ENCODE measurements at regions not wholly inside any gene's neighbourhood (a gene's known extent, or its start where the extent isn't known, plus 50 kb on each side); places are given as distances from the start of the nearest gene placed in this dataset.

DNA sequence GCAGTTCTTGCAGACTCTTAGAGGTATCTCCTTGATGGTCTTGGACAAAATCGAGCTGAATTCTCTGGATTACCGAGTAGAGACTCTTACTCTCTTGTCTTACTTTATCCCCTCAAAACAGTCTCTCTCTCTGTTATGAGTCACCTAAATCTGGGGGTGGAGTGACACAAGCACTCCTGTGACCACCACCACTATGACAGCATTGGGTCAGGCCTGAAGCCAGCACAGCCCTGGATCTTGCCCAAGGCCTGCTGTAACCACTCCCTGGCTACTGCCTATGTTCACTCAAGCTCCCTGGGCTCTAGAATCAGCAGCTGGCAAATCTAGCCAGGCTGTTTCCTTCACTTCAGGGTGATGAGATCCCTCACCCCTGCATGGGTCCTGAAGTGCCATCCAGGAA, 662.5 kb downstream of the LUZP2 start:
- H3K27me3 Mint-ChIP-seq: no peaks in the 10 kb centered on the region
- H3K9me3 Mint-ChIP-seq: peaks cover 10% of the 10 kb centered on the region
- no peak for DNase-seq
- no peaks in the 10 kb centered on the region for H3K4me1 Mint-ChIP-seq
- no peaks in the 10 kb centered on the region for H3K36me3 Mint-ChIP-seq
- no peak overlapping the region for H3K4me3 Mint-ChIP-seq
- H3K27ac Mint-ChIP-seq: no peak overlapping the region

DNA sequence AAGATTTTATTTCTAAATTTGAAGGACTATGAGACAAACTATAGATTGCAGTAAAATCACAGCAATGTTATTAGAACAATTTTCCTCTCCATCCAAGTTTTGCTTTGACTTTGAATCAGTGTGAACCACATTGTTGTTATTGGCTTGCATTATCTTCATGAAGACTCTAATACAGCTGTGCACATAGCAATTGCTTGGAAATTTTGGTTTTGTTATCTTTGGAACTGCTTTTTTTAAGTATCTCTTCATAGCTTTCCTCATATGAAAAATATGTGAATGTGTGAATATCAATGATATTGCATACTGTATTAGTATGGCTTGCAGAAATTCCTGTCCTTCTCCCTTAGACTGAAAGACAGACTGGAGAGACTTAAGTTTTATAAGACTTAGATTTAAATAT, 666.6 kb downstream of the LUZP2 start:
- Mint-ChIP-seq H3K9me3 (peaks cover 11% of the 10 kb centered on the region), H3K4me3 (no peak overlapping the region), H3K36me3 (no peaks in the 10 kb centered on the region), H3K27ac (no peak overlapping the region), H3K4me1 (no peaks in the 10 kb centered on the region), H3K27me3 (no peaks in the 10 kb centered on the region)
- no peak for DNase-seq

DNA sequence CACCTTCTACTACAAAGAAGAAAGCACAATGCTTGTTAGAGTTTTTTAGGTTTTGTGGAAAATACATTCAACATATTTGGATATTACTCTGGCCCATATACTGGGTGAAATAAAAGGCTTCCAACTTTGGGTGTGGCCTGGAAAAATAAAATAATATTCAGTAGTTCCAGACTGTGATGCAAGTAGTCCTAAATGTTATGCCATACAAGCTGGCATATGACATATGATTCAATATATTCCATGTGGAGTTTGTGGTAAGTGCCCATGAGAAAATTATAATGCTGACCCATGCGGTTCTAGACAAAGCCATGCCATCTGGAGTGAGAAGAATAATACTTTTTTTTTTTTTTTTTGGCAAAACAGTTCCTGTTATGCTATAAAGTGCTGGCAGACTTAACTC, 683.3 kb downstream of the LUZP2 start:
- Mint-ChIP-seq H3K9me3 (peaks cover 8% of the 10 kb centered on the region), H3K36me3 (no peaks in the 10 kb centered on the region), H3K4me3 (no peak overlapping the region), H3K4me1 (no peaks in the 10 kb centered on the region), H3K27ac (no peak overlapping the region), H3K27me3 (no peaks in the 10 kb centered on the region)
- no peak for DNase-seq

DNA sequence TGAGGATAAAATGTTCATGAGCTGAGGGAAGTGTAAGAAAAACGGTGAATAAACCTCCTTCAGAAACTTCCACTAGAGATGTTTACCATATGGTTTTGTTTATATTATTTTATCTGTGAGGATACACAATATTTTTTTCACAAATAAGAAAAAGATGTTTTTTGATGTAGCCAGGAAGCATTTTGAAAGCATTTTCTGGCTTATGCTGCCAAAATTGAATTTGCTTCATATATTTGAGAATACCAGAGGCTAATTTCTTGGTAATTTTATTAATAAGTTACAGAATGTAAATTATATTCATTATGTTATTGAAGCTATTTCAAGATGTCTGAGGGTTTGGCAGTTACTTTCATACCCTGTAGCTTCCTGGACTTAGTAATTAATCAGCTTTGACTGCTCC, 686.6 kb downstream of the LUZP2 start:
- no peaks in the 10 kb centered on the region for H3K27me3 Mint-ChIP-seq
- H3K9me3 Mint-ChIP-seq: peaks cover 1% of the 10 kb centered on the region
- no peaks in the 10 kb centered on the region for H3K4me1 Mint-ChIP-seq
- H3K4me3 Mint-ChIP-seq: no peak overlapping the region
- no peak overlapping the region for H3K27ac Mint-ChIP-seq
- H3K36me3 Mint-ChIP-seq: no peaks in the 10 kb centered on the region
- no peak for DNase-seq

DNA sequence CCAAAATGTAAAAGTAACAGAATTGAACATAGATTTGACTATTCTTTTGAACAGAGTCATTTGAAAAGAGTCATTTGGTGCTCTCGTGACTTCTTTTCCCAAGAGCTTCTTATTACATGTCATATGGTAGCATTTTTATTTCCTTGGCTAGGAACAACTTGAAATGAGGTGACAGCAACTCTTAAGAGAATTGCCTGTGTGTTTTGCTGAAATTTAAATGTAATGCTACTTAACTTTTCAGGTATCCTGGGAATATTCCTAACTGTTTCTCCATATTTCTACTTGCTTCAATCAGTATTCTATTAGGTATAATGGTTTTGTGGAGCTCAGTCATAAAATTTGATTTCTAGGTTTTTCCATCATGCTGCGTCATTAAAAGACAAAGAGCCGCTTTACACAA, 700.7 kb downstream of the LUZP2 start:
- H3K4me1 Mint-ChIP-seq: no peaks in the 10 kb centered on the region
- DNase-seq: no peak
- no peaks in the 10 kb centered on the region for H3K36me3 Mint-ChIP-seq
- peaks cover 7% of the 10 kb centered on the region for H3K9me3 Mint-ChIP-seq
- no peaks in the 10 kb centered on the region for H3K27me3 Mint-ChIP-seq
- no peak overlapping the region for H3K27ac Mint-ChIP-seq
- H3K4me3 Mint-ChIP-seq: no peak overlapping the region

DNA sequence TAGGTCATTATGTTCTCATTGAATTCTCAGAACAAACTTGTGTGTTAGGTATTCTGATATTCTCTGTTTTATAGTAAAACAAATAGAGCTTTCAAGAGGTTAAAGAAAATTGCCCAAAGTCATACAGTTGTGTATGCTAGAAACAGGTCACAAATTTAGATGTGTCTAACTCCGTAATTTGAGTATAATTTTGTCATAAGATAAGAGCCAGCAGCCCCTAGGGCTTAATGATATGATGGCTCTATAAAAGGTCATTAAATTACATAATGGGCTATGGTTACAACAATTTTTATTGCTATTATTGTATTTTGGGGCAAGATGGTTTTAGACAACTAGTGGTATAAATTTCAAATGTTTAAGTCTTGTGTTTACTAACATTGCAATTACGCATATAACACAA, 701.9 kb downstream of the LUZP2 start:
- Mint-ChIP-seq H3K9me3 (peaks cover 7% of the 10 kb centered on the region), H3K36me3 (no peaks in the 10 kb centered on the region), H3K4me3 (no peak overlapping the region), H3K27me3 (no peaks in the 10 kb centered on the region), H3K4me1 (no peaks in the 10 kb centered on the region), H3K27ac (no peak overlapping the region)
- no peak for DNase-seq

DNA sequence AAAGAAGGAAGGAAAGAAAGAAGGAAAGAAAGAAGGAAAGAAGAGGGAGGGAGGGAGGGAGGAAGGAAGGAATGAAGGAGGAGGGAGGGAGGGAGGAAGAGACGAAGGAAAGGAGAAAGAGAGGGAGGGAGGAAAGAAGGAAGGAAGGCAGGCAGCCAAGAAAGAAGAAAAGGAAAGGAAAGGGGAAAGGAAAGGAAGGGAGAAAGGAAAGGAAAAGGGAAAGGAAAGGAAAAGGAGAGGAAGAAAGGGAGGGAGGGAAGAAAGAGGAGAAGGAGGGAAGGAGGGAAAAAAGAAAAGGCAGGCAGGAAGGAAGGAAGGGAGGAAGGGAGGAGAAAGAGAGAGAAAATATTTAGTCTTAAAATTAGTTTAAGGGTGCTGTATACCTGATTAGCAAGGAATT, 704.1 kb downstream of the LUZP2 start:
- H3K4me1 Mint-ChIP-seq: no peaks in the 10 kb centered on the region
- no peaks in the 10 kb centered on the region for H3K36me3 Mint-ChIP-seq
- H3K27me3 Mint-ChIP-seq: no peaks in the 10 kb centered on the region
- no peak overlapping the region for H3K27ac Mint-ChIP-seq
- no peak overlapping the region for H3K4me3 Mint-ChIP-seq
- DNase-seq: no peak
- H3K9me3 Mint-ChIP-seq: peaks cover 9% of the 10 kb centered on the region

DNA sequence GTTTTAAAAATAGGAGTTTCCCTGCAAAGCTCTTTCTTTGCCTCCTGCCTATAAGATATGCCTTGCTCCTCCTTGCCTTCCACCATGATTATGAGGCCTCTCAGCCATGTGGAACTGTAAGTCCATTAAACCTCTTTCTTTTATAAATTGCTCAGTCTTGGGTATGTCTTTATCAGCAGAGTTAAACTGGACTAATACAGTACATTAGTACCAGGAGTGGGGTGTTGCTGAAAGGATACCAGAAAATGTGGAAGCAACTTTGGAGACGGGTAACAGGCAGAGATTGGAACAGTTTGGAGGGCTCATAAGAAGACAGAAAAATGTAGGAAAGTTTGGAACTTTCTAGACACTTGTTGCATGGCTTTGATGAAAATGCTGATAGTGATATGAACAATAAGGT, 709.9 kb downstream of the LUZP2 start:
- peaks cover 8% of the 10 kb centered on the region for H3K9me3 Mint-ChIP-seq
- DNase-seq: no peak
- H3K4me1 Mint-ChIP-seq: no peaks in the 10 kb centered on the region
- H3K36me3 Mint-ChIP-seq: no peaks in the 10 kb centered on the region
- H3K27me3 Mint-ChIP-seq: no peaks in the 10 kb centered on the region
- H3K27ac Mint-ChIP-seq: no peak overlapping the region
- no peak overlapping the region for H3K4me3 Mint-ChIP-seq

DNA sequence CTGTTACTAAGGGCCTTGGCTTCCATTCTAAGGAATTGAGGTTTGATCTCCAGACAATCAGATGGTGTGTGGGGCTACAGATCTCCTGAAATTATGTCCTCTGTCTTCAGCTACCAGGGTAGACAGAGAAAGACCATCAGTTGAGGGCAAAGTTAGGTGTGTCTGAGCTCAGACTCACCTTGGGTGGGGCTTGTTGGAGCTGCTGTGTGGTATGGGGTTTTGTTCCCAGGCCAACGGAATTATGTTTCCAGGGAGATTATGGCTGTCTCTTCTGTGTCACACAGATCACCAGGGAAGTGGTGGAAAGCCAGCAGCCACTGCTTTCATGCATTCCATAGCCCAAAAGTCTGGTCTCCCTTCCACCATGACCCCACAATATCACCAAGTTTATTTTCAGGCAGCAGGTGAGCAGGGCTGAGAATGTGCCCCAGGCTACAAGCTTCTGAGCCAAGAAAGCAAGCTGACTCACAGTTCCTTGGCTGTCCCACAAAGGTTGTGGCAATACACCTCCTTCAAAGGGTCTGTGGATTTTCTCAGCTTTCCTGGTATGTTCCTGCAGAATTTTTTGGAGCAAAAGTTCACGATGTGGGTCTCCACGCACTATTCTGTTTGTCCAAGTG, 714.9 kb downstream of the LUZP2 start:
- Mint-ChIP-seq H3K9me3 (peaks cover 8% of the 10 kb centered on the region), H3K36me3 (no peaks in the 10 kb centered on the region), H3K27me3 (no peaks in the 10 kb centered on the region), H3K4me1 (no peaks in the 10 kb centered on the region), H3K4me3 (no peak overlapping the region), H3K27ac (no peak overlapping the region)
- no peak for DNase-seq

DNA sequence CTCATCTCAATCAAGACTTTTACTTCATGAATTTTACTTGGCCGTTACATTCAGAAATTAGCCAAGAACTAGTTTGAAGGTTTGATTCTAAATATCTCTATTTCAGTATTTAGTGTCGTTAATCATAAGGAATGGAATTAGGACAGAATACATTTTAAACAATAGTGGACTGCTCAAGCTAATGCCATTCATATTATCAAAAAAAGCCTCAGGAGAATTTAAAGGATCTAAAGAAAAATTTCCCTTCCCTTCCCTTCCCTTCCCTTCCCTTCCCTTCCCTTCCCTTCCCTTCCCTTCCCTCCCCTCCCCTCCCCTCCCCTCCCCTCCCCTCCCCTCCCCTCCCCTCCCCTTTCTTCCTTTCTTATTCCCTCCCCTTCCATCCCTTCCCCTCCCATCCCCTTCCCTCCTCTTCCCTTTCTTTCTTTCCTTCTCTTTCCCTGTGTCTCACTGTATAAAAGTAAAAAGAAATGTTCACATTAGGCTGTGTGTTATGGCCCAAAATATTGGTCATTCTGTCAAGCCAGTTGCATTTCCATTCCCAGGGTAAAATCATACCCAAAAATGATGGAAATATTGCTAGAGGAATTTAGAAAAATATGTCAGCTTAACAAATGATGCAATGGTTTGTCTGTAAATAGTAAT, 717.8 kb downstream of the LUZP2 start:
- Mint-ChIP-seq H3K9me3 (peaks cover 5% of the 10 kb centered on the region), H3K4me1 (no peaks in the 10 kb centered on the region), H3K27me3 (no peaks in the 10 kb centered on the region), H3K27ac (no peak overlapping the region), H3K36me3 (no peaks in the 10 kb centered on the region), H3K4me3 (no peak overlapping the region)
- no peak for DNase-seq

DNA sequence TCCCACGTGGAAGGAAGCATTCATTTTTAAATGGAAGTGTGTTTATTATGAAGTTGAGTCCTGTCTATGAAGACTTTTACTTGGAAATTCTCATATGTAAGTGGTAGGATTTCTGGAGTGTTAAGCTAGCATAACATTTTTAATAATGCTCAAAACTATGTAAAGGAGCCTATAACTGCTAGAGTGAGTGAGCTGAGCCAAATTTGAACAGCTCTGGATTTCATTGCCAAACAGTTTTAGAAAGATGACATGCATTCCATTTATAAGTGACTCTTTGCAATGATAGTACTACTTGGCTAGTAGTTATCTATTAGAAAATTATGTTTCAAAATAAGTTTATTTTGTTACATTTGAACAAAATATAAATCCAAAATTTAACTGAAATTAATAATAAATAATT, 721.2 kb downstream of the LUZP2 start:
- DNase-seq: no peak

DNA sequence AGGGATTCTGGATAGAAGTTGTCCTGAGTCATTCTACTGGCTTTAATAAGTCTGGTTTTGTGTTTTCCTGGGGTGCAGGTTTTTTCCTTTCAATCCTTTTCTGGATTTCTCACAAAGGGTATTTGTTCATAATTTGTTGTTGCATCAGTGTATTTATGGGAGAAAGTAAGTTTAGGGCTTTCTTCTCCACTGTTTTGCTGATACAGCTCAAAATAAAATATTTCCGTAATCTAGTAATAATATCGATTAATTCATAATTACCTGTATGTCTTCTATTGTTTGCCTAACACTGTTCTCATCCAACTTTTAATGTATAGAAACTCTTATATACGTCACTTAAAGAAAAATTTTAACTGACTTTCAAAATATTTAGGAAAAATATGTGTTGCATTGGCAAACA, 728.2 kb downstream of the LUZP2 start:
- no peak for DNase-seq
- peaks cover 11% of the 10 kb centered on the region for H3K9me3 Mint-ChIP-seq
- H3K27ac Mint-ChIP-seq: no peak overlapping the region
- H3K4me1 Mint-ChIP-seq: no peaks in the 10 kb centered on the region
- H3K4me3 Mint-ChIP-seq: no peak overlapping the region
- H3K36me3 Mint-ChIP-seq: no peaks in the 10 kb centered on the region
- H3K27me3 Mint-ChIP-seq: no peaks in the 10 kb centered on the region

More for the DNA sequence above, 721.2 kb downstream of the LUZP2 start:
- H3K36me3 Mint-ChIP-seq: no peaks in the 10 kb centered on the region
- no peak overlapping the region for H3K27ac Mint-ChIP-seq
- H3K4me3 Mint-ChIP-seq: no peak overlapping the region
- H3K27me3 Mint-ChIP-seq: no peaks in the 10 kb centered on the region
- H3K9me3 Mint-ChIP-seq: peaks cover 4% of the 10 kb centered on the region
- no peaks in the 10 kb centered on the region for H3K4me1 Mint-ChIP-seq

DNA sequence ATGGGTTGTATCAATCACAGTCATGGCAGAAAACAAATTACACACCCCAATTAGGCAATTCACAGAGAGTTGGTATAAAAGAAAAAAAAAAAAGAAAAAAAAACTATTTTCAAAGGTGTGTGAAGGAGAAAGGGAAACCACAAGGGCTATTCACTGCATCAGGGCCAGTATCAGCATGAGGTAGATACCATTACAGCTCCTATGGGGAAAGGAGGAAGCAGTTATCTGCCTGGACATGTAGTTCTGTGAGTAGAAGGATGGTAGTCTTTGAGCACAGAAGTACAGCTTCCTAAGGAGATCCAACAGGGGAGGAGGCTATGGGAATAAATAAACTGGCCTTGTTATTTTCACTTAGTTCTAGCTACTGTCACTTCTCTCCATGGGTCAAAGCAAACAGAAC, 746.1 kb downstream of the LUZP2 start:
- DNase-seq: no peak
- H3K9me3 Mint-ChIP-seq: peaks cover 3% of the 10 kb centered on the region
- no peak overlapping the region for H3K27ac Mint-ChIP-seq
- H3K27me3 Mint-ChIP-seq: no peaks in the 10 kb centered on the region
- H3K4me1 Mint-ChIP-seq: no peaks in the 10 kb centered on the region
- no peaks in the 10 kb centered on the region for H3K36me3 Mint-ChIP-seq
- no peak overlapping the region for H3K4me3 Mint-ChIP-seq

DNA sequence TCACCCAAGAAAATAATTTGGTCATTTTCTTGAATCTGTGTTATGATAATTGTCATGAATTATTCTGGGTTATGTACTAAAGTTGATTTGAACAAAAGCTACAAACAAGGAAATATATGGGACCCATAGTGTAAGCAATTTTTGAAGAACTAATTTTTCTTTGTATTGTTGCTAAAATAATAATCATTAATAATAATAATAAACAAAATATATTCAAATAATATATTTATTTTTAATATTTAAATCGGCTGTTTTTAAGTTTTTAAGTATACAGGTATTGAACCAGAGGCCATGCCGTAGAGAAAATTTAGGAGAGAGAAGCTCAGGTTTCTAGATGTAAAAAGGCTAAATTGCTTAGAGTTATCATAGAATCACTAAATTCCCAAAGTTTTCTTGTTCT, 747.3 kb downstream of the LUZP2 start:
- Mint-ChIP-seq H3K4me1 (no peaks in the 10 kb centered on the region), H3K4me3 (no peak overlapping the region), H3K27ac (no peak overlapping the region), H3K9me3 (peaks cover 3% of the 10 kb centered on the region), H3K36me3 (no peaks in the 10 kb centered on the region), H3K27me3 (no peaks in the 10 kb centered on the region)
- no peak for DNase-seq

DNA sequence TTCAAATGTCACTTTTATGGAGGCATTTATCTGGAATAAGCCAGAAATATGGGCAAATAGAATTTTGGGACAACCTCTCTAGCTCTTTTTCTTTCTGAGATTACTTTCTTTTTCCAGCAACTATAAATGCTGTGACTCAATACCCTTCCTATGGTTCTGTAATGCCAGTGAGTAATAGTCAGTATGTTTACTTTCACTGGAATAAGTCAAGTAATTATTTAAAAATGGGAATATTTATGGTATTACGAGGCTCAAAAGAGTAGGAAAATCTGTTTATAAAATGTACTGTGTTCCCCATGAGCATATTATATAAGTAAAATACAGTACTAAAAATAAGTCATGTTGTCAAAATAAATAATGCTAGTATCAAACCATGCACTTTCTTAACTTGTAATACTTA, 750.5 kb downstream of the LUZP2 start:
- Mint-ChIP-seq H3K36me3 (no peaks in the 10 kb centered on the region), H3K27ac (no peak overlapping the region)

DNA sequence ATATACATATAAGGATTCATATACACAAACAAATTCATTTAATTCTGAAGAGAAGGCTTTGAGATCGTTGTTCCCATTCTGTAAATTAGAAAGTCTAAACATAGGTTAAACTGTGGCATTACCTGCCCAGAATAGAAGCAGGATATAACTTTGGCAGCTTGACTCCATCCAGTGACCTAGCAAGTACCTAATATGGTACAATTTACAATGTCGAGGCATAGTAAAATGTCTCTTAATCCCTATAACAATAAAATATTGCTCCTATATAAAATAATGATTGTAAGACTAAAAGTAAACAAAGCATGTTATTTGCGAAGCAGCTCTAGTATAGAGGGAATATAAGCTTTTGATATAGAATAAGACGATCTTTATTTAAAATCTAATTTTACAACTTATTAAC, 756.0 kb downstream of the LUZP2 start:
- Mint-ChIP-seq H3K4me3 (no peak overlapping the region), H3K27ac (no peak overlapping the region), H3K4me1 (no peaks in the 10 kb centered on the region), H3K27me3 (no peaks in the 10 kb centered on the region), H3K9me3 (no peaks in the 10 kb centered on the region), H3K36me3 (no peaks in the 10 kb centered on the region)
- no peak for DNase-seq

More for the DNA sequence above, 750.5 kb downstream of the LUZP2 start:
- Mint-ChIP-seq H3K9me3 (no peaks in the 10 kb centered on the region), H3K27me3 (no peaks in the 10 kb centered on the region), H3K4me1 (no peaks in the 10 kb centered on the region), H3K4me3 (no peak overlapping the region)
- DNase-seq: no peak
